Testis (tissue), 2 donors: ENCODE measurements at regions not wholly inside any gene's neighbourhood (a gene's known extent, or its start where the extent isn't known, plus 50 kb on each side); places are given as distances from the start of the nearest gene placed in this dataset.
"Not testable (repeated sequence)": the region's sequence is repeated elsewhere in the genome, so short reads cannot be mapped to it uniquely, and the experiment has no call there.

Experiments used
- DNase-seq: peaks from one replicate; pipeline ENCODE4 v3.0.0-alpha.2; 2019
- H3K27ac ChIP-seq, 2 donors: fragments of 200-600 bp; sonication (generic); one replicate each; pipeline ENCODE4 v1.5.1; 2019
- H3K27me3 ChIP-seq: fragments of 200-600 bp; sonication (generic); one replicate; pipeline ENCODE4 v1.5.1; 2019
- H3K36me3 ChIP-seq: fragments of 200-600 bp; sonication (generic); one replicate; pipeline ENCODE4 v1.5.1; 2017; ENCODE audit warnings: low read depth; ENCODE audit errors: missing control alignments
- H3K4me1 ChIP-seq: fragments of 200-600 bp; sonication (generic); one replicate; pipeline ENCODE4 v1.5.1; 2019
- H3K4me3 ChIP-seq, 2 donors: fragments of 200-600 bp; sonication (generic); one replicate each; pipeline ENCODE4 v1.5.1; 2017 to 2019
- H3K9me3 ChIP-seq: fragments of 200-600 bp; sonication (generic); one replicate; pipeline ENCODE4 v1.5.1; 2017
- WGBS, 2 donors: methylation state at CpG; one replicate each; pipeline ENCODE4 v1.1.5; 2018; 5-methylcytosine and 5-hydroxymethylcytosine counted together
- intact Hi-C: fragments of 100-400 bp; cut with DNase I; formaldehyde crosslinking; loops from one replicate; pipeline ENCODE4 v1.15.1; 2023; ENCODE audit warnings: low total_unique reads

DNA sequence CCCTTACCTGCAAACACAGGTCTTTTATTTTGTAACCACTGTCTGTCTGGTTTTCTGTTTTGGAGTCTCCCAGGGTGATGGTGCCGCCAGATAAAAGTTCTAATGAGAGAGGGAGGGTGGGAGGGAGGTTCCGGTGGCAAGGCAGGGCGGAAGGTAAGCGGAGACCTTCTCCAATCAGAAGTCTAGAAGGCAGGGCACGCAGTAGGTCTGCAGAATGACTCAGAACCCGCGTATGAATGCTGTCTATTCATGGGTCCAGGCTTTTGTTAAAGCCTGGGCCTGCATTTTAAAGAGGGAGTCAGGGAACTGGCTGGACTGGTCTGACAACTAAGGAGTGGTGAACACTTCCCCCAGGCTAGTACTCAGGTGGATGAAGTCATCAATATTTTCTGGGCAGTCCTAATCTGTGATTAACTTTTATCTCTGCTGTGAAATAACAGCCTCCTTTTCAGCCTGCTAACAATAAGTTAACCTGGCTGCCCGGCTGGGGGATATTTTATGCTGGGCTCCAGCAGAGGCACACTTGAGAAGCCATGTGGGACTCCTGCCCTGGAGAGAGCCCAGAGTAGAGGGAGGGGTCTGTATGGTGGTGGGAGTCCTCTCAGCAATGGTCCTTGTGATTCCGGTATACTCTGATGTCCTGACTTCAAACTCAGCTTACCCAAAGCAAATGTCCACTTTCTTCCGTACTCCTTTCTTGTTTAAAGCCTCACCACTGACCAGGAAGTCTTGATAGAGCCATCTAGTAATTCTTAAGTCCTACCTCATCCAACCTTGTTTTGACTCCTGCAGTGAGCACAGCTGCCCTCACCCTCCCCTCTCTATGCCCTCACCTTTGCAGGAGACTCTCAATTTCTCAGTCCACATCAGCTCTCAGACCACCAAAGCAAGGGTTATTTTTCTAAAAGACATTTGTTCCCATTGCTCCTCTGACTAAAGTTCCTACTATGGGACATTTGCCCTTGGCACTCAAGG lies 85.3 kb upstream of the PLGLB2 start:
- H3K9me3 ChIP-seq: not testable (repeated sequence)
- 79 to 92% methylated on average over 9 of the region's 10 CpGs for WGBS, 2 donors

GRCh38 chr2:87663347-87663746 lies 84.5 kb upstream of the PLGLB2 start:
- H3K36me3 ChIP-seq, intact Hi-C loops, DNase-seq, H3K4me1 ChIP-seq, H3K9me3 ChIP-seq, H3K27me3 ChIP-seq, H3K4me3 ChIP-seq, H3K27ac ChIP-seq: not testable (repeated sequence)

More for the DNA sequence above, 85.3 kb upstream of the PLGLB2 start:
- intact Hi-C loops, H3K36me3 ChIP-seq, DNase-seq, H3K4me3 ChIP-seq, H3K4me1 ChIP-seq, H3K27ac ChIP-seq, H3K27me3 ChIP-seq: not testable (repeated sequence)

DNA sequence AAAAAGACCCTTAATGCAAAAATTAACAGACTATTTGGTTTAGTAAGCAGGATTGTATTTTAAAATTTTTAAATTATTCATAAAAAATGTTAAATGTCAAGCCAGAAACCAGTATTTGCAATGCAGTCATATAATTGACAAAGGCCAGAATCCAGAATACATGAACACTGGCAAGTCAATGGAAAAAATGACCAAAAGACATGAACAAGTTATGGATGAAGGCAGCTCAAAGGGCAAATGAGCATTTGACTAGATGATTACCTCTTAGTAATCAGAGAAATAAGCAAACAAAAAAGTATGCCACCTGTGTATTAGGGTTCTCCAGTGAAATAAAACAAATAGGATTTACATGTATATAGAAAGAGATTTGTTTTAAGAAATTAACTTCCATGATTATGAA lies 80.9 kb upstream of the PLGLB2 start:
- H3K4me3 ChIP-seq, H3K4me1 ChIP-seq, H3K27me3 ChIP-seq, H3K27ac ChIP-seq, DNase-seq, H3K9me3 ChIP-seq, intact Hi-C loops, H3K36me3 ChIP-seq: not testable (repeated sequence)

GRCh38 chr2:87668361-87668760 lies 79.5 kb upstream of the PLGLB2 start:
- H3K36me3 ChIP-seq, intact Hi-C loops, DNase-seq, H3K27me3 ChIP-seq, H3K9me3 ChIP-seq, H3K4me1 ChIP-seq, H3K27ac ChIP-seq, H3K4me3 ChIP-seq: not testable (repeated sequence)
- no CpG with 5 or more reads among the region's 5 CpGs for WGBS, 2 donors

DNA sequence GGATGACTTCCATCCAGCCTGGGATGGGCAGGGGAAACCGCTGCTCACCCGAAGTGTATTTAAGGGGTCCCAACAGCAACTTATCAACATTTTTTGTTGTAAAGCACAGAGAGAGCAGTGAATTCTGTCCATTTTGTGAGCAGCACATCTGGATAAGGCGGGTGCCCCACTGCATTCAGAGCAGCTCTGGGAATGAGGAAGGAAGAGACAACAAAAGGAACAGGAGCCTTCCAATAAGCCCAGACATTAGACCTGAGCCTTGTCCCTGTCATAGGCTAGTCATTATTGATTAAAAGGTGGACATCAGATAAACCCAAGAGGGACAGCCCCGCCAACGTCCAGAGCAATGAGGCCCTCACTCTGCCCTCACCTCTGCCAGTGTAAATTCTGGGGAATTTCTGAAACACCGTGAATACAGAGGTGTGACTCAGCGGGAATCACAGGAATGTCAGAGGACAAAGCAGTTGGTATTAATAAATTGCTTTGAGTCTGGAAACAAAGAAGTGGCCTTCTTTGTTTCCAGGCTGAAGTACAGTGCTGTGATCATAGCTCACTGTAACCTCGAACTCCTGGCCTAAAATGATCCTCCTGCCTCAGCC lies 78.2 kb upstream of the PLGLB2 start:
- intact Hi-C loops, H3K4me3 ChIP-seq, H3K27me3 ChIP-seq, H3K4me1 ChIP-seq, H3K36me3 ChIP-seq, DNase-seq, H3K27ac ChIP-seq, H3K9me3 ChIP-seq: not testable (repeated sequence)
- 86 to 90% methylated on average over 3 to 5 of the region's 8 CpGs for WGBS, 2 donors

GRCh38 chr2:87672404-87672803 lies 75.5 kb upstream of the PLGLB2 start:
- H3K4me1 ChIP-seq, H3K27me3 ChIP-seq, DNase-seq, H3K9me3 ChIP-seq, intact Hi-C loops, H3K4me3 ChIP-seq, H3K27ac ChIP-seq, H3K36me3 ChIP-seq: not testable (repeated sequence)
- 96% methylated on average over 4 of the region's 4 CpGs; no CpG with 5 or more reads in 1 of the 2 donors for WGBS, 2 donors

- H3K4me3 ChIP-seq, H3K4me1 ChIP-seq, H3K36me3 ChIP-seq, H3K27ac ChIP-seq, H3K9me3 ChIP-seq, H3K27me3 ChIP-seq, DNase-seq, intact Hi-C loops: not testable (repeated sequence)
- 100% methylated on average over 1 of the region's 2 CpGs; no CpG with 5 or more reads in 1 of the 2 donors for WGBS, 2 donors
These were observed 73.2 kb upstream of the PLGLB2 start for GRCh38 chr2:87674729-87675128.

DNA sequence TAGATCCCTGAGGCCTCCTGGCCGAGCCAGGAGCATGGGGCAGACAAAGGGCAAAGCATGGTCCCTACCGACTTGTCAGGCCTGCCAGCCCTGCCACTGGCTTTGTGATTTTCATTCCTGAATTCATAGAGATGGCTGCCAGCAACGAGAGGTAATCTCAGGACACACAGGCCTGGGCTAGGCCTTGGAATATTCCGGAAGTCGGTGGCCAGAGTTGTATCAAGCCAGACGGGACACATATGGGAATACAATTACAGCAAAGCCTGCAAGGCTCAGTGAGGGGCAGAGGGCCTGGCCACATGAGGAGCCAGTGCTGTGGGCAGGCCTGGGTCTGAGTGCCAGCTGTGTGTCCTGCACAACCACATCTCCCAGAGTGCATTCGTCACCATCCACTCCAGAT lies 72.4 kb upstream of the PLGLB2 start:
- H3K4me1 ChIP-seq, H3K27ac ChIP-seq, H3K27me3 ChIP-seq, H3K9me3 ChIP-seq, DNase-seq, H3K36me3 ChIP-seq, intact Hi-C loops, H3K4me3 ChIP-seq: not testable (repeated sequence)
- WGBS, 2 donors: no CpG with 5 or more reads among the region's 7 CpGs

DNA sequence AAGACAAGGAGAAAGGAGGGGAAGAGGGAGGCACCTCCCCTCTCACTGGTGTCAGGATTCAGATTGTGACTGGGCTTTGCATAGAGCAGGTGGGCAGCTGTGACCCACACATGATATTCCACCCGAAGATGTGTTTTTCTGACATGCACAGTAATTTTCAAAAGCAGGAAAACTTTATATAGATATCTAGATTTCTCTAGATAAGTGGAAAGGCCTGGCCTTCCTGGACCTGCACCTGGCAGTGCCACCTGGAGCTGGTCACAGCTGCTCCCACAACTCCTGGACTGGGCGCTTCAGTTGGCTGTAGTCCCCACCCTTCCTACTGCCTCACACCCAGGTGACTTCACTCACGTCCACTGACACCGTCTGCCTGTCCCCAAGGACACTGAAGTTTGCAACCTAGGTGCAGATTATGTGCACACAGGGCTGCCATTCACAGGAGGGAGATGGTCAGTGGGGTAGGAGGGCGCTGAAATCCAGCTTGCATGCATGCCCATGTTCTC lies 70.4 kb upstream of the PLGLB2 start:
- WGBS, 2 donors: no CpG with 5 or more reads among the region's 5 CpGs

GRCh38 chr2:87678742-87679173 lies 69.1 kb upstream of the PLGLB2 start:
- intact Hi-C loops, H3K9me3 ChIP-seq, H3K27me3 ChIP-seq, H3K27ac ChIP-seq, H3K36me3 ChIP-seq, H3K4me3 ChIP-seq, DNase-seq, H3K4me1 ChIP-seq: not testable (repeated sequence)
- WGBS, 2 donors: 89% methylated on average over 6 of the region's 6 CpGs; no CpG with 5 or more reads in 1 of the 2 donors

More for the DNA sequence above, 70.4 kb upstream of the PLGLB2 start:
- H3K27ac ChIP-seq, H3K4me1 ChIP-seq, H3K36me3 ChIP-seq, H3K4me3 ChIP-seq, intact Hi-C loops, H3K27me3 ChIP-seq, DNase-seq, H3K9me3 ChIP-seq: not testable (repeated sequence)

GRCh38 chr2:87679950-87680349 lies 67.9 kb upstream of the PLGLB2 start:
- H3K36me3 ChIP-seq, H3K27ac ChIP-seq, H3K27me3 ChIP-seq, intact Hi-C loops, H3K9me3 ChIP-seq, H3K4me1 ChIP-seq, H3K4me3 ChIP-seq, DNase-seq: not testable (repeated sequence)
- WGBS, 2 donors: 57 to 60% methylated on average over 1 to 2 of the region's 4 CpGs

DNA sequence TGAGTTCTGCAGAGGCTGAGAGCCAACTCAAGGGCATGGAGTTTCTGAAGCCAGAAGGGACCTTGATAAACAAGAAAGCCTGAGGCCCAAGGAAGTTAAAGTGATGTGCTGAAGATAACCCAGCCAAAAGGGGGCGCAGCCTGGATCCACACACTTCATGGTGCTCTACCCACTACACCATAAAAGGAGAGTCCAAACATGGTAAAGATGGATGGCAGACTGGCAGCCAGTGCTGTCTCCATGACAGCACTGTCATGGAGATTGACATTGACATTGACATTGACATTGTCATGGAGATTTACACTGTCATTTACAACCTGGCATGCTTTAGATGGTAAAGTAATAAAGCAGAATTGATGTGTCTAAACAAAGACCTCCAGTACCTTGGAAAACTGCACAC lies 67.2 kb upstream of the PLGLB2 start:
- H3K36me3 ChIP-seq, DNase-seq, H3K4me3 ChIP-seq, H3K4me1 ChIP-seq, H3K9me3 ChIP-seq, H3K27me3 ChIP-seq, H3K27ac ChIP-seq, intact Hi-C loops: not testable (repeated sequence)
- 80% methylated on average over 1 of the region's 1 CpG; no CpG with 5 or more reads in 1 of the 2 donors for WGBS, 2 donors
